Tibial artery (tissue), 4 donors: ENCODE measurements at regions not wholly inside any gene's neighbourhood (a gene's known extent, or its start where the extent isn't known, plus 50 kb on each side); places are given as distances from the start of the nearest gene placed in this dataset.
A peak's percentile ranks its signal among the peaks of the same experiment; 100 is the strongest.

Experiments
- DNase-seq, 2 donors: peaks; one replicate each; pipeline ENCODE4 v3.0.0-alpha.2; 2019
- H3K27ac ChIP-seq, 2 donors: fragments of 200-600 bp; sonication (generic) in 1 of 2; 1 replicate in 1 of 2; 2 replicates in 1 of 2; pipeline ENCODE4 v1.5.1; 2018 to 2019; ENCODE audit warnings: mild to moderate bottlenecking in 1 of 2
- H3K27me3 ChIP-seq, 2 donors: fragments of 200-600 bp; sonication (generic) in 1 of 2; one replicate each; pipeline versions ENCODE4 v1.5.1 to v1.6.0; 2016 to 2019
- H3K36me3 ChIP-seq, 3 donors: fragments of 200-600 bp; sonication (generic) in 2 of 3; one replicate each; pipeline ENCODE4 v1.5.1; 2016 to 2019; ENCODE audit warnings: mild to moderate bottlenecking in 2 of 3
- H3K4me1 ChIP-seq, 4 donors: fragments of 200-600 bp; sonication (generic) in 2 of 4; 1 replicate in 3 of 4; 2 replicates in 1 of 4; pipeline ENCODE4 v1.5.1; 2016 to 2019
- H3K4me3 ChIP-seq, 2 donors: fragments of 200-600 bp; sonication (generic) in 1 of 2; 1 replicate in 1 of 2; 2 replicates in 1 of 2; pipeline ENCODE4 v1.5.1; 2018 to 2019; ENCODE audit warnings: mild to moderate bottlenecking in 2 of 2
- H3K9me3 ChIP-seq, 3 donors: fragments of 200-600 bp; sonication (generic) in 1 of 3; one replicate each; pipeline ENCODE4 v1.5.1; 2016 to 2019
- CTCF ChIP-seq, 2 experiments: fragments of 200-600 bp in 1 of 2; fragments of 450-650 bp in 1 of 2; IDR thresholded peaks; one replicate each; pipeline ENCODE4 v1.5.1; 2017 to 2019; ENCODE audit warnings: antibody characterized with exemption in 2 of 2, mild to moderate bottlenecking in 1 of 2, moderate library complexity in 1 of 2
- intact Hi-C: fragments of 100-400 bp; cut with DNase I; formaldehyde crosslinking; loops from one replicate; pipeline ENCODE4 v1.15.0; 2023; ENCODE audit warnings: low total_unique reads

GRCh38 chr9:135326141-135326540, 153.4 kb upstream of the PPP1R26 start:
- peaks cover 0 to 39% of the 10 kb centered on the region in 2 donors for H3K27me3 ChIP-seq
- DNase-seq: no peak
- no peaks in the 10 kb centered on the region for H3K36me3 ChIP-seq
- H3K4me3 ChIP-seq: no peak overlapping the region
- no peak overlapping the region for H3K27ac ChIP-seq
- TF ChIP-seq CTCF (IDR thresholded peaks at IDR 0.05): no peak
- peaks cover 0 to 20% (median 8%) of the 10 kb centered on the region in 3 donors for H3K9me3 ChIP-seq
- H3K4me1 ChIP-seq: no peaks in the 10 kb centered on the region
- intact Hi-C loops: no loop called here

- DNase-seq: no peak
- Histone ChIP-seq H3K27me3 (peaks cover 0 to 42% of the 10 kb centered on the region in 2 donors), H3K36me3 (no peaks in the 10 kb centered on the region), H3K4me1 (no peaks in the 10 kb centered on the region), H3K27ac (no peak overlapping the region), H3K9me3 (peaks cover 0 to 20% (median 8%) of the 10 kb centered on the region in 3 donors), H3K4me3 (no peak overlapping the region)
- TF ChIP-seq CTCF (IDR thresholded peaks at IDR 0.05): no peak
- intact Hi-C loops: no loop called here
These were observed 152.9 kb upstream of the PPP1R26 start for GRCh38 chr9:135326633-135327152.

GRCh38 chr9:135328485-135329417, 150.8 kb upstream of the PPP1R26 start:
- TF ChIP-seq CTCF (IDR thresholded peaks at IDR 0.05): no peak
- H3K9me3 ChIP-seq: peaks cover 0 to 12% (median 8%) of the 10 kb centered on the region in 3 donors
- H3K36me3 ChIP-seq: no peaks in the 10 kb centered on the region
- intact Hi-C loops: no loop called here
- H3K27ac ChIP-seq: no peak overlapping the region
- no peak for DNase-seq
- H3K4me1 ChIP-seq: no peaks in the 10 kb centered on the region
- no peak overlapping the region for H3K4me3 ChIP-seq
- peaks cover 0 to 45% of the 10 kb centered on the region in 2 donors for H3K27me3 ChIP-seq

GRCh38 chr9:135329571-135330306, 149.8 kb upstream of the PPP1R26 start:
- Histone ChIP-seq H3K9me3 (peaks cover 0 to 8% (median 7%) of the 10 kb centered on the region in 3 donors), H3K4me1 (no peaks in the 10 kb centered on the region), H3K27ac (no peak overlapping the region), H3K27me3 (peaks cover 0 to 45% of the 10 kb centered on the region in 2 donors), H3K4me3 (no peak overlapping the region), H3K36me3 (no peaks in the 10 kb centered on the region)
- no peak for TF ChIP-seq CTCF (IDR thresholded peaks at IDR 0.05)
- DNase-seq: peak in 1 of 2 donors; percentile 53
- intact Hi-C loops: no loop called here

- H3K9me3 ChIP-seq: peaks cover 0 to 8% (median 7%) of the 10 kb centered on the region in 3 donors
- TF ChIP-seq CTCF (IDR thresholded peaks at IDR 0.05): no peak
- no peak for DNase-seq
- H3K4me1 ChIP-seq: no peaks in the 10 kb centered on the region
- H3K4me3 ChIP-seq: no peak overlapping the region
- intact Hi-C loops: no loop called here
- peaks cover 0 to 45% of the 10 kb centered on the region in 2 donors for H3K27me3 ChIP-seq
- no peak overlapping the region for H3K27ac ChIP-seq
- H3K36me3 ChIP-seq: no peaks in the 10 kb centered on the region
These were observed 149.3 kb upstream of the PPP1R26 start for GRCh38 chr9:135330307-135330631.
